ENCODE measurements at regions not wholly inside any gene's neighbourhood (a gene's known extent, or its start where the extent isn't known, plus 50 kb on each side); places are given as distances from the start of the nearest gene placed in this dataset.

DNA sequence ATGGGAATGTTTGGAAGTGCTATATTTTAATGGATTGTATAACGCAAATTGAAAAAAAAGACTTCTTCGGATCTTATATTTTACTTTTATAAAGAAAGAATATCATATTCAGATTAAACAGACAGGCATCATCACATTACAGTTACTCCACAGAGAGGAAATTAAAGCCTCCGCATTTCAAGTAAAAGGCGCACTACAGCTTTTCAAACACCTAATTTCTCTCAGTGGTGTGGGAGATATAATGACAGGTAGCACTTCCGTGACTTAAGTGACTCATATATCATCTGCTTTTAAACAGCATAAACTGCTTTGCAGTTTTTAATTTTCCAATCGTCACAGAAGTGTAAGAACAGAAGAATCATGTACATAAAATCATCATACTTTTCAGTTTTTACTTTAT, 751.4 kb downstream of the FSCB start:
- TF ChIP-seq, protein P1, sequence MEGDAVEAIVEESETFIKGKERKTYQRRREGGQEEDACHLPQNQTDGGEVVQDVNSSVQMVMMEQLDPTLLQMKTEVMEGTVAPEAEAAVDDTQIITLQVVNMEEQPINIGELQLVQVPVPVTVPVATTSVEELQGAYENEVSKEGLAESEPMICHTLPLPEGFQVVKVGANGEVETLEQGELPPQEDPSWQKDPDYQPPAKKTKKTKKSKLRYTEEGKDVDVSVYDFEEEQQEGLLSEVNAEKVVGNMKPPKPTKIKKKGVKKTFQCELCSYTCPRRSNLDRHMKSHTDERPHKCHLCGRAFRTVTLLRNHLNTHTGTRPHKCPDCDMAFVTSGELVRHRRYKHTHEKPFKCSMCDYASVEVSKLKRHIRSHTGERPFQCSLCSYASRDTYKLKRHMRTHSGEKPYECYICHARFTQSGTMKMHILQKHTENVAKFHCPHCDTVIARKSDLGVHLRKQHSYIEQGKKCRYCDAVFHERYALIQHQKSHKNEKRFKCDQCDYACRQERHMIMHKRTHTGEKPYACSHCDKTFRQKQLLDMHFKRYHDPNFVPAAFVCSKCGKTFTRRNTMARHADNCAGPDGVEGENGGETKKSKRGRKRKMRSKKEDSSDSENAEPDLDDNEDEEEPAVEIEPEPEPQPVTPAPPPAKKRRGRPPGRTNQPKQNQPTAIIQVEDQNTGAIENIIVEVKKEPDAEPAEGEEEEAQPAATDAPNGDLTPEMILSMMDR (IDR thresholded peaks at IDR 0.05): no peak
- no peak for TF ChIP-seq EZH2 (IDR thresholded peaks at IDR 0.05; ENCODE audit: borderline replicate concordance, insufficient read depth, low read depth, low read length, poor library complexity, severe bottlenecking)
- POLR2A ChIA-PET: no interaction called here
- Histone ChIP-seq H3K4me3 (ENCODE audit: control extremely low read depth in 1 of 5, extremely low read depth in 1 of 5, insufficient read depth in 1 of 5, low read depth in 2 of 5, low read length in 4 of 5) (no peak overlapping the region), H2AFZ (ENCODE audit: insufficient read depth, low read depth, low read length, poor library complexity, severe bottlenecking) (no peak overlapping the region), H3K27me3 (replicated peaks in 1 of 4; ENCODE audit: control extremely low read depth in 1 of 4, control insufficient read depth in 3 of 4, insufficient read depth in 4 of 4, low read length in 3 of 4) (no peaks in the 10 kb centered on the region), H3K27ac (ENCODE audit: low read length in 2 of 2) (no peak overlapping the region), H3K36me3 (replicated peaks in 1 of 2; ENCODE audit: control extremely low read depth in 1 of 2, control insufficient read depth in 1 of 2, extremely low read depth in 1 of 2, insufficient read depth in 2 of 2, low read length in 1 of 2) (no peaks in the 10 kb centered on the region), H4K20me1 (ENCODE audit: control insufficient read depth, insufficient read depth, low read length, poor library complexity, severe bottlenecking) (no peaks in the 10 kb centered on the region), H3K9ac (ENCODE audit: low read length) (no peak overlapping the region), H3K79me2 (ENCODE audit: control insufficient read depth, insufficient read depth, low read length) (no peaks in the 10 kb centered on the region), H3K9me3 (ENCODE audit: control extremely low read depth in 1 of 3, control insufficient read depth in 2 of 3, insufficient read depth in 1 of 3, low read length in 2 of 3) (no peaks in the 10 kb centered on the region), H3K4me1 (ENCODE audit: control insufficient read depth in 2 of 2, insufficient read depth in 2 of 2, low read length in 2 of 2) (no peaks in the 10 kb centered on the region), H3K4me2 (replicated peaks; ENCODE audit: low read depth, low read length, poor library complexity, severe bottlenecking) (no peak overlapping the region)
- no peaks in the 10 kb centered on the region for H3K4me1 Mint-ChIP-seq
- no peaks in the 10 kb centered on the region for H3K9me3 Mint-ChIP-seq (ENCODE audit: insufficient read depth)
- no peaks in the 10 kb centered on the region for H3K27me3 Mint-ChIP-seq
- intact Hi-C loops (cut with micrococcal nuclease): no loop called here
- DNase-seq (no peak), ATAC-seq (ENCODE audit: low read depth) (no peak)
- CTCF ChIA-PET: no interaction called here
- WGBS (ENCODE audit: insufficient coverage): no CpG with 5 or more reads among the region's 6 CpGs
- H3K4me3 Mint-ChIP-seq: no peak overlapping the region
- no peak overlapping the region for H3K27ac Mint-ChIP-seq

DNA sequence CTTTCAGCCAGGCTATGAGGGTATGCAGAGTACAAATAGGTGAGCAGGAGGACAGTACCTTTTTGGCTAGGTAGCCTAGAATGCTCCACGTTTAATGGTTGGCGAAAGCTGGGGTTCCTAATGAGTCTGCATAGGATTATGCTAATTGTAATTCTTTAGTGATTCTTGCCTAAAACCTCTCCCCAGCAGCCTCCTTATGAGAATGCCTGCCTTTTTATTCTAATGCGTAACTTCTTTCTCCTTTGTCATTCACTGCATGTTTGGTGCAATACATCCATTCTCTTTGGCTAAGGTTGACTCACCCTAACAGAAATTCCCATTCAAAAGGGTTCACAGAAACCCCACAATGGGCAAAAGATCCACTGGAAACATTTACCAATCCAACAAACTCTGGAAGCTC, 752.2 kb downstream of the FSCB start:
- Histone ChIP-seq H3K9me3 (ENCODE audit: control extremely low read depth in 1 of 3, control insufficient read depth in 2 of 3, insufficient read depth in 1 of 3, low read length in 2 of 3) (no peaks in the 10 kb centered on the region), H3K79me2 (ENCODE audit: control insufficient read depth, insufficient read depth, low read length) (no peaks in the 10 kb centered on the region), H3K4me2 (replicated peaks; ENCODE audit: low read depth, low read length, poor library complexity, severe bottlenecking) (no peak overlapping the region), H3K27me3 (replicated peaks in 1 of 4; ENCODE audit: control extremely low read depth in 1 of 4, control insufficient read depth in 3 of 4, insufficient read depth in 4 of 4, low read length in 3 of 4) (no peaks in the 10 kb centered on the region), H3K4me3 (ENCODE audit: control extremely low read depth in 1 of 5, extremely low read depth in 1 of 5, insufficient read depth in 1 of 5, low read depth in 2 of 5, low read length in 4 of 5) (no peak overlapping the region), H3K27ac (ENCODE audit: low read length in 2 of 2) (no peak overlapping the region), H3K36me3 (replicated peaks in 1 of 2; ENCODE audit: control extremely low read depth in 1 of 2, control insufficient read depth in 1 of 2, extremely low read depth in 1 of 2, insufficient read depth in 2 of 2, low read length in 1 of 2) (no peaks in the 10 kb centered on the region), H3K4me1 (ENCODE audit: control insufficient read depth in 2 of 2, insufficient read depth in 2 of 2, low read length in 2 of 2) (no peaks in the 10 kb centered on the region), H3K9ac (ENCODE audit: low read length) (no peak overlapping the region), H4K20me1 (ENCODE audit: control insufficient read depth, insufficient read depth, low read length, poor library complexity, severe bottlenecking) (no peaks in the 10 kb centered on the region), H2AFZ (ENCODE audit: insufficient read depth, low read depth, low read length, poor library complexity, severe bottlenecking) (no peak overlapping the region)
- TF ChIP-seq EZH2 (IDR thresholded peaks at IDR 0.05; ENCODE audit: borderline replicate concordance, insufficient read depth, low read depth, low read length, poor library complexity, severe bottlenecking): no peak
- TF ChIP-seq, protein P1 (IDR thresholded peaks at IDR 0.05): no peak
- ATAC-seq (ENCODE audit: low read depth) (no peak), DNase-seq (no peak)
- no peak overlapping the region for H3K4me3 Mint-ChIP-seq
- H3K4me1 Mint-ChIP-seq: no peaks in the 10 kb centered on the region
- H3K27ac Mint-ChIP-seq: no peak overlapping the region
- H3K9me3 Mint-ChIP-seq (ENCODE audit: insufficient read depth): no peaks in the 10 kb centered on the region
- CTCF ChIA-PET: no interaction called here
- intact Hi-C loops (cut with micrococcal nuclease): no loop called here
- no peaks in the 10 kb centered on the region for H3K27me3 Mint-ChIP-seq
- POLR2A ChIA-PET: no interaction called here
- no CpG with 5 or more reads among the region's 3 CpGs for WGBS (ENCODE audit: insufficient coverage)

Measured in B cell (primary cell).